GM13976 (cell line): ENCODE measurements at regions not wholly inside any gene's neighbourhood (a gene's known extent, or its start where the extent isn't known, plus 50 kb on each side); places are given as distances from the start of the nearest gene placed in this dataset.
"Not testable (repeated sequence)": the region's sequence is repeated elsewhere in the genome, so short reads cannot be mapped to it uniquely, and the experiment has no call there.

ENCODE experiments used
- DNase-seq: peaks from one replicate; pipeline ENCODE4 v3.0.0; 2012; ENCODE audit warnings: low spot score
- CTCF ChIP-seq: IDR thresholded peaks from 2 replicates; pipeline ENCODE4 v1.5.1; 2012; ENCODE audit warnings: borderline replicate concordance, mild to moderate bottlenecking; ENCODE audit not compliant: insufficient read depth; ENCODE audit errors: extremely low read depth, missing control alignments, control extremely low read depth
- in situ Hi-C: fragments of 300-500 bp; cut with MboI; formaldehyde crosslinking; loops from one replicate; pipeline ENCODE4 v1.12.0; 2022; ENCODE audit warnings: low sequenced_read_pairs, mixed read lengths, inconsistent platforms; ENCODE audit not compliant: unreplicated experiment

- in situ Hi-C loops: no loop called here
- no peak for DNase-seq
Measured at GRCh38 chr22:16387088-16387487, 205.5 kb downstream of the CCT8L2 start.

GRCh38 chr22:16361328-16361727 lies 231.3 kb downstream of the CCT8L2 start:
- DNase-seq, in situ Hi-C loops: not testable (repeated sequence)

More at GRCh38 chr22:16387088-16387487, 205.5 kb downstream of the CCT8L2 start:
- TF ChIP-seq CTCF: no peak

- DNase-seq, in situ Hi-C loops: not testable (repeated sequence)
Measured at GRCh38 chr22:16352637-16353036, 240.0 kb downstream of the CCT8L2 start.

- in situ Hi-C loops, DNase-seq: not testable (repeated sequence)
Measured at GRCh38 chr22:16347083-16347482, 245.5 kb downstream of the CCT8L2 start.

- DNase-seq, in situ Hi-C loops: not testable (repeated sequence)
Measured at GRCh38 chr22:16315565-16315964, 277.0 kb downstream of the CCT8L2 start.
